HG03571 (cell line): ENCODE measurements at regions not wholly inside any gene's neighbourhood (a gene's known extent, or its start where the extent isn't known, plus 50 kb on each side); places are given as distances from the start of the nearest gene placed in this dataset.

Experiments used
- ATAC-seq: cut with Tn5 transposase; IDR thresholded peaks from one replicate; pipeline ENCODE4 v1.9.1; 2021; ENCODE audit not compliant: unreplicated experiment

DNA sequence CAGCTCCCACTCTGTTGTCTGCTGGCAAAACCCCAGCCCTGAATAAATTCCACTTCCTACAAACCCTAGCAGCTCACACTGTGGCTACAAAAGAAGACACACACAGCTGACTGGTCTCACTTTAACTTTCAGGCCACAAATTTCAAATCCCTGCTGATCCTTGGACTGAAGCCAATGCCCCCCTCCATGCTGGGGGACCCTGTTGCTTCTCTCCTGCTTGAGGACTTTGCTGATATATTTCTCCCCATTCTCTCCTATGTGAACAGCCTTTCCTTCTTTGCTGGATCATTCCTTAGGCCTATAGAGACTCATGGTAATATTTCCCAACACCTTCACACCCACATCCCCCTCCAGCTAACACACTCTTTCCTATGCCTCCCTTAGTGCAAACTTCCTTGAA is 79.6 kb upstream of the ADRA1B start:
- no peak for ATAC-seq

GRCh38 chr5:159837860-159838259 is 78.4 kb upstream of the ADRA1B start:
- ATAC-seq, result no peak

- no peak for ATAC-seq
These were observed 77.6 kb upstream of the ADRA1B start for GRCh38 chr5:159838551-159839222.

DNA sequence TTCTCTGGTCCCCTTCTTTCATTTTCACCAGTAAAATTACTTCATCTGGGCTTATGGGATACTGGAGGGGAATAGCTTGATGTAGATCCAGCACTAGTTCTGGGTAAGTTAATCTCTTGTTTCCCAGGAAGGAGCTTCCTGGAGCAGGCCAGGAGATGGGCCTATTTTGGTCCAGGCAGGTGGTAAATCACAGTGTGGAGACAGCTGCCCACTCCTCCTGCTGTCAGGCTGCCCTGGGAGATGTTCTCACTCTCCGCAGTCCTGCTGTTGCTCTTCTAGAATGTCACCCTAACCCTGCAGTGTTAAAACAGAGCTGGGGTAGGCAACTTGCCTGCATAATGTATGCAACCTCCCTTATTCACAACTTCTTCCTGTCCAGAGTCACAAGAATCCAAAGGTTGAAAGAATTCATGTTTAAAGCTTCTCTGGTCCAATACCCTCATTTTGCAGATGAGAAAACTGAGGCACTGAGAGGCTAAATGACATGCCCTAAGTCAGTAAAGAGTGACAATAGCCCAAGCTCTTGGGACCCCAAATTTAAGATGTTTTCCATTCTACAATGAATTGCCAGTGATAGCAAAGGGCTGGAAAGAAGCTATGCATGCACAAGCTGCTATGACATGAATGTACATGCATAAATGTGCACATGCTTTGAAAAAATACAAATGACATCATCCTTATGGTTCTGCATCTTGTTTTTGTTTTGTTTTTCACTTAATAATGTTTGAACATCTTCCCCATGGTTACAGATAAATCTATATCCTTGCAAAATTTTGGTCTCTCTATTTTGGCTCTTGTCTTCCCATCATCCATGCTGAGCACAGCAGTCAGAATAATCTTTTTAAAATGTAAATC is 71.8 kb upstream of the ADRA1B start:
- no peak for ATAC-seq

DNA sequence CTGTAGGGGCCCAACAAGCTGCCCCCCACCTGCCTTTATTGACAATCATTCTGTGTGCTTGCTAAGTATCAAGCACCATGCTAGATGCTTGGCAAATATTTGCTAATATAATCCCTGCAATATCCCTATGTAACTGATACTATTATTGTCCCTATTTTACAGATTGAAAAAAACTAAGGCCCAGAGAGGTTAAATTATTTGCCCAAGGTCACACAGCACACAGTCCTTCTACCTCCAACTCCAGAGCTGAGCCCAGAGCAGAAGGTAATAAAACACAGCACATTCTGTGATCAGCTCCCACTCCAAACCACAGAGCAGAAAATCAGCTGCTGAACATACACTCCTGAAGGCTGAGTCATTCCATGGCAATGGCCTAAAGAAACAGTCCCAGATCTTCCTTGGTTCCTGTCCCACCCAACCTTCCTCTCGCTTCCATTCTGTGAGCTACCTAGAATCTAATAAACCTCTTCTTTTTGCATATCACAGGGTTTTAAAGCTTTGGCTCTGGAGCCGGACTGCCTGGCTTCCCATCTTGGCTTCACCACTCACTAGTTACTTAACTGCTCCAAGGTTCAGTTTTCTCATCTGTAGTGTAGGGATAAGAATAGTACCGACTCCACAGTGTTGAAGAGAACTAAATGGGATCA is 66.7 kb upstream of the ADRA1B start:
- ATAC-seq, result no peak

DNA sequence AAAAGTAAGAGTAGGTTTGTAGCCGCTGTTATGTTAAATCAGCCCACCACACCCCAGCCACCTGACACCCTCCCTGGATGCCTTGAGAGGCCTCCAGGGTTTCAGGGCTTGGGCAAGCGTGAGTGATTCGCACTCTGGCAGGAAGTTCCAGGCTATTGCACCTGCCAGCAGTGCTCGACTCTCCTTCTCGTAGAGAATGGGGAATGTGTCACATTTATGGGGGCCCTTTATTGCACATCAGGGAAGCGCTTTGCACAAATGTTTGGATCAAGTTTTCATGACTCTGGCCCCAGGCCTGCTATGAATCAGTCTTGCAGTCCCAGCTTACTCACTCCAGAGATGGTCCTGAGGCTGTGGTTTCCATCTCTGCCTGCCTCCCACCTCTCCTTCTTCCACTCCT is 66.1 kb upstream of the ADRA1B start:
- no peak for ATAC-seq

DNA sequence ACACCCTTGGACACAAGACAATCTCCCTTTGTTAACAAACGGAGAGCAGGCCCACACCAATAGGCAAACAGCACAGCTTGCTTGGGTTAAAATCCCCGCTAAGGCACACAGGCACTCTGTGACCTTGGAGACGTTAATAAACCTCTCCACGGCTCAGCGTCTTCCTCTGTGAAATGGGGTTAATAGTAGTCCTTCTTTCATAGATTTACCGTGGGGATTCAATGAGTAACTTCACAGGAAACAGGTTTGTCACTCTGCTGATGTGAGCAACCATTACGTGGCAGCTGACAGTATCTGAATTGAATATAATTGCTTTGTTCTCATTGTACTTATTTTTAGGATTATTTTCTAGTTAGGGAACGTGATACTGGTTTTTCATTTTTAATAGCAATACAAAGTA is 65.2 kb upstream of the ADRA1B start:
- ATAC-seq, result no peak

DNA sequence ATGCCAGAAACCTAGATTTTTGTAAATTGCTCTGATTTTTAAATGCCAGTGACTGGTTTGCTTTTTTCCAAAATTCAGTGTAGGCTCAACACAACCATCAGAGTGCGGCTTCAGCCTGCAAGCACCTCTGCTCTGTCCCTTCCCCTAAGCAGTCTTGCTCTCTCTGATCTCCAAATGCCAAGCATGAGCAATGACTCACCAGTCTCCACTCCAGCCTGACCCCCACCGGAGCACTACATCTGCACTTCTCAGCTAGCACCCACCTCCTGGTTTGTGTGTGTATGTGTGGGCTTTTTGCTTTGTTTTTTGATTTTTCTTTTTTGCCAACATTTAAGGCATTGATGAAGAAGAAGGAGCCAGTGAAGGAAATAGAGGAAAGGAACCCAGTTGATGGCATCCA is 61.4 kb upstream of the ADRA1B start:
- no peak for ATAC-seq

GRCh38 chr5:159855476-159856191 is 60.6 kb upstream of the ADRA1B start:
- no peak for ATAC-seq

DNA sequence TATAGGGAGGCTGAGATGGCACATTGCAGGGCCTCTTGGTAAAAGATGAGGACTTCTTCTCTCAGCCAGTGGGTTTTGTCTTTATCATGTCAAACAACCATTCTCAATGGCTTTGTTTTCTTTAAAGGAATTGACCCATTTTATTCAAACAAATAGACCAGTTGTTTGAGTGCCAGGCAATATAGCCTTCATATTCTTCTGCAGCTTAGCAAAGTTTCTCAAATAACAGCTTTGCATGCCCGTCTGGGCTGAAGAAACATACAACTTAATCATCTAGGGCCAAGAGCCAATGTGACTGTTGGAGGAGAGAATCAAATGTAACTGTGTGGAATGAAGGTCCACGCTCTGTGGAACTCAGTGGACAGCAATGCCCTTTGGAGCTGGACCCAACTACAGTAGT is 57.4 kb upstream of the ADRA1B start:
- ATAC-seq, result no peak

DNA sequence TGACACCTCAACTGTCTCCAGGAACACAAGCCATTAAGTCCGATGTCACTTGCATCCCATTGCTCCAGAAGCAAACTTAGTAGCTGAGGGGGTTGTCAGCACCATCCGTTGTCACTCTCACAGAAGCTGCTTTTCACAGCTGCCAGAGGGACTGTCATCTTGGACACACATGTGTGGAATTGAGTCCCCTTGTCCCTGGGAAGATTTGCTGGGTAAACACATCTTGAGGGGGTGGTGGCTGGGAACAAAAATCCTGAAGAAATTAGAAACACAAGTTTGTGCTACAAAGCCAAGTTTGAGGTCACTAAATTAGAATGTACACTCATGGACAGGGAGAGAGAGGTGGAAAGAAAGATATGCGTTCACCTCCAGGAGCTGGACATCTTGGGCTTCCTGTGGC is 55.2 kb upstream of the ADRA1B start:
- ATAC-seq, result no peak

DNA sequence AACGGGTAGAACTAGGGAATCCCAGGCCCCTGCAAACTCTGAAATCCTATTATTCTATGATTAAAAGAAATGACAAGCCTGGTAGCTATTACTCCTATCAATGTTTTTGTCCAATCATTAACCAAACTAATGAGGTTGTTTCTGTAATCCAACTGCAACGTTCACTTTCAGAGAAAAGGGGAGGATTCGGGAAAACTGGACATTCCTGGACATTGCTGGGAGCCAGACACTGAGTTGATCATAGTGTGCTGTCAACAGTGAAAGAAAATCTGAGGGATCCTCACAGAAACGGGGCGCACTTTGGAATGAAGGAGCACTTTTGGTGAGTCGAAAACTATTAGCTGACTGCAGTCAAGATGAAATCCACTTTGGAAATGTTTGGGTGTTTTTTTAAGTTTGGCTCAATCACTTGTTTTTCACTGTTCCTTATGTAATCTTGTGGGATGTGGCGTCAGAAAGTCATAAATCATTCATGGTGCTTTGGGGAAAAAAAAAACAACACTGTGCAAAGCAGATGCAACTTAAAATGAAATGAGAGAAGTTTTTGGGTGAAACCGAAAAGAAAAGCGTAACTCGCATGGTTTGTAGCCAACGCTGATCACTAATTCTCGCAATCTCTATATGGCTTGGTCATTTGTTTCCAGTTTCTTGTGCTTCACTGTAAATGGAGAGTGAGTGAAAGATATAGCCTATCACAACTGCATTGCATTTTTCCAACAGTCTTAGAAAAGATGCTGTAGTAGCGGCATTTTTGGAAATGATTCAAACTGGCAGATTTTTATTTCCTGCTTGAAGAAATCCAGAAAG is 51.2 kb upstream of the ADRA1B start:
- ATAC-seq, result no peak

GRCh38 chr5:159866093-159866492 is 50.2 kb upstream of the ADRA1B start:
- ATAC-seq, result no peak
